NCI-H1417 treated with DMSO at 0.1 percent for 48 hours (cell line): ENCODE measurements at regions not wholly inside any gene's neighbourhood (a gene's known extent, or its start where the extent isn't known, plus 50 kb on each side); places are given as distances from the start of the nearest gene placed in this dataset.

Experiments
- DNase-seq: peaks from one replicate; lab custom pipeline; 2025; lab: John Stamatoyannopoulos, UW

GRCh38 chr5:156137071-156137869 is 189.7 kb upstream of the SGCD start:
- no peak for DNase-seq

- no peak for DNase-seq
Measured at GRCh38 chr5:156142867-156143266, 184.1 kb upstream of the SGCD start.

- DNase-seq: no peak
Measured at GRCh38 chr5:156147261-156147943, 179.6 kb upstream of the SGCD start.

- no peak for DNase-seq
Measured at GRCh38 chr5:156147944-156148285, 179.0 kb upstream of the SGCD start.

- DNase-seq: no peak
Measured at GRCh38 chr5:156148301-156148700, 178.7 kb upstream of the SGCD start.

- DNase-seq: no peak
Measured at GRCh38 chr5:156149213-156149612, 177.8 kb upstream of the SGCD start.

- DNase-seq: no peak
Measured at GRCh38 chr5:156153602-156154001, 173.4 kb upstream of the SGCD start.

- no peak for DNase-seq
Measured at GRCh38 chr5:156154757-156155156, 172.2 kb upstream of the SGCD start.

- no peak for DNase-seq
Measured at GRCh38 chr5:156155598-156155997, 171.4 kb upstream of the SGCD start.

GRCh38 chr5:156164306-156164705 is 162.7 kb upstream of the SGCD start:
- no peak for DNase-seq

- no peak for DNase-seq
Measured at GRCh38 chr5:156169495-156169894, 157.5 kb upstream of the SGCD start.

GRCh38 chr5:156170351-156170961 is 156.5 kb upstream of the SGCD start:
- no peak for DNase-seq

- no peak for DNase-seq
Measured at GRCh38 chr5:156174225-156174624, 152.7 kb upstream of the SGCD start.

GRCh38 chr5:156178117-156178516 is 148.8 kb upstream of the SGCD start:
- no peak for DNase-seq

- no peak for DNase-seq
Measured at GRCh38 chr5:156181656-156182055, 145.3 kb upstream of the SGCD start.

GRCh38 chr5:156182174-156182967 is 144.6 kb upstream of the SGCD start:
- DNase-seq: no peak

- DNase-seq: no peak
Measured at GRCh38 chr5:156186760-156187159, 140.2 kb upstream of the SGCD start.

- DNase-seq: no peak
Measured at GRCh38 chr5:156188016-156188415, 138.9 kb upstream of the SGCD start.

GRCh38 chr5:156189628-156190027 is 137.3 kb upstream of the SGCD start:
- no peak for DNase-seq

GRCh38 chr5:156191547-156191946 is 135.4 kb upstream of the SGCD start:
- DNase-seq: no peak

GRCh38 chr5:156197042-156197635 is 129.8 kb upstream of the SGCD start:
- no peak for DNase-seq

- DNase-seq: no peak
Measured at GRCh38 chr5:156199045-156199444, 127.9 kb upstream of the SGCD start.
